GM19324 (cell line): ENCODE measurements at regions not wholly inside any gene's neighbourhood (a gene's known extent, or its start where the extent isn't known, plus 50 kb on each side); places are given as distances from the start of the nearest gene placed in this dataset.
"Not testable (repeated sequence)": the region's sequence is repeated elsewhere in the genome, so short reads cannot be mapped to it uniquely, and the experiment has no call there.

Source experiments
- ATAC-seq: cut with Tn5 transposase; IDR thresholded peaks from one replicate; pipeline ENCODE4 v1.9.1; 2021; ENCODE audit warnings: mild to moderate bottlenecking, moderate library complexity; ENCODE audit not compliant: unreplicated experiment, low FRiP score

GRCh38 chr1:224841803-224842202, 87.7 kb upstream of the DNAH14 start:
- ATAC-seq, result not testable (repeated sequence)

- no peak for ATAC-seq
Observed at GRCh38 chr1:224846119-224846907, 83.2 kb upstream of the DNAH14 start.

GRCh38 chr1:224850446-224850845, 79.0 kb upstream of the DNAH14 start:
- no peak for ATAC-seq

GRCh38 chr1:224851210-224851847, 78.1 kb upstream of the DNAH14 start:
- peak; percentile 54 for ATAC-seq

GRCh38 chr1:224851848-224852261, 77.6 kb upstream of the DNAH14 start:
- no peak for ATAC-seq

- ATAC-seq, result no peak
Observed at GRCh38 chr1:224852901-224853568, 76.4 kb upstream of the DNAH14 start.

- no peak for ATAC-seq
Observed at GRCh38 chr1:224856973-224857372, 72.5 kb upstream of the DNAH14 start.

GRCh38 chr1:224859651-224860050, 69.8 kb upstream of the DNAH14 start:
- ATAC-seq, result no peak

GRCh38 chr1:224860488-224861338, 68.8 kb upstream of the DNAH14 start:
- no peak for ATAC-seq

GRCh38 chr1:224861339-224861716, 68.1 kb upstream of the DNAH14 start:
- no peak for ATAC-seq

GRCh38 chr1:224863486-224863885, 66.0 kb upstream of the DNAH14 start:
- no peak for ATAC-seq

GRCh38 chr1:224864006-224864405, 65.5 kb upstream of the DNAH14 start:
- ATAC-seq, result no peak

- no peak for ATAC-seq
Observed at GRCh38 chr1:224865510-224865909, 64.0 kb upstream of the DNAH14 start.

- ATAC-seq, result no peak
Observed at GRCh38 chr1:224866940-224867339, 62.5 kb upstream of the DNAH14 start.

- no peak for ATAC-seq
Observed at GRCh38 chr1:224867715-224868114, 61.8 kb upstream of the DNAH14 start.

GRCh38 chr1:224872832-224873433, 56.5 kb upstream of the DNAH14 start:
- no peak for ATAC-seq

GRCh38 chr1:224873434-224874369, 55.8 kb upstream of the DNAH14 start:
- ATAC-seq, result no peak

GRCh38 chr1:224874775-224875174, 54.7 kb upstream of the DNAH14 start:
- no peak for ATAC-seq

- ATAC-seq, result no peak
Observed at GRCh38 chr1:224879162-224879803, 50.2 kb upstream of the DNAH14 start.
